GM21526 (cell line): ENCODE measurements at regions not wholly inside any gene's neighbourhood (a gene's known extent, or its start where the extent isn't known, plus 50 kb on each side); places are given as distances from the start of the nearest gene placed in this dataset.

Experiments used
- ATAC-seq: cut with Tn5 transposase; IDR thresholded peaks from one replicate; pipeline ENCODE4 v1.9.1; 2021; ENCODE audit warnings: moderate library complexity; ENCODE audit not compliant: unreplicated experiment, low FRiP score

GRCh38 chr6:153670403-153671026, 368.5 kb upstream of the OPRM1 start:
- no peak for ATAC-seq

- ATAC-seq, result no peak
These were observed 370.3 kb upstream of the OPRM1 start for GRCh38 chr6:153668758-153669157.

- no peak for ATAC-seq
These were observed 376.1 kb upstream of the OPRM1 start for GRCh38 chr6:153662982-153663381.

GRCh38 chr6:153645326-153645725, 393.7 kb upstream of the OPRM1 start:
- ATAC-seq, result no peak

- no peak for ATAC-seq
These were observed 395.0 kb upstream of the OPRM1 start for GRCh38 chr6:153644000-153644399.

- no peak for ATAC-seq
These were observed 404.6 kb upstream of the OPRM1 start for GRCh38 chr6:153634416-153634815.

- ATAC-seq, result no peak
These were observed 414.0 kb upstream of the OPRM1 start for GRCh38 chr6:153625089-153625488.

GRCh38 chr6:153624528-153624927, 414.5 kb upstream of the OPRM1 start:
- ATAC-seq, result no peak

GRCh38 chr6:153623496-153623895, 415.5 kb upstream of the OPRM1 start:
- ATAC-seq, result no peak

- ATAC-seq, result no peak
These were observed 417.5 kb upstream of the OPRM1 start for GRCh38 chr6:153621491-153621890.

- no peak for ATAC-seq
These were observed 418.0 kb upstream of the OPRM1 start for GRCh38 chr6:153621070-153621469.

GRCh38 chr6:153618371-153619322, 420.4 kb upstream of the OPRM1 start:
- ATAC-seq, result no peak

- ATAC-seq, result no peak
These were observed 422.5 kb upstream of the OPRM1 start for GRCh38 chr6:153616506-153616905.

- ATAC-seq, result no peak
These were observed 425.2 kb upstream of the OPRM1 start for GRCh38 chr6:153613719-153614455.

- ATAC-seq, result no peak
These were observed 436.6 kb upstream of the OPRM1 start for GRCh38 chr6:153602401-153602800.

GRCh38 chr6:153599901-153600300, 439.1 kb upstream of the OPRM1 start:
- no peak for ATAC-seq

- ATAC-seq, result no peak
These were observed 443.1 kb upstream of the OPRM1 start for GRCh38 chr6:153595903-153596302.

- no peak for ATAC-seq
These were observed 444.2 kb upstream of the OPRM1 start for GRCh38 chr6:153594871-153595270.

GRCh38 chr6:153591159-153591558, 447.9 kb upstream of the OPRM1 start:
- ATAC-seq, result no peak

GRCh38 chr6:153590411-153590810, 448.6 kb upstream of the OPRM1 start:
- no peak for ATAC-seq

- no peak for ATAC-seq
These were observed 450.7 kb upstream of the OPRM1 start for GRCh38 chr6:153588330-153588729.
